ENCODE measurements at regions not wholly inside any gene's neighbourhood (a gene's known extent, or its start where the extent isn't known, plus 50 kb on each side); places are given as distances from the start of the nearest gene placed in this dataset.
"Not testable (repeated sequence)": the region's sequence is repeated elsewhere in the genome, so short reads cannot be mapped to it uniquely, and the experiment has no call there.

DNA sequence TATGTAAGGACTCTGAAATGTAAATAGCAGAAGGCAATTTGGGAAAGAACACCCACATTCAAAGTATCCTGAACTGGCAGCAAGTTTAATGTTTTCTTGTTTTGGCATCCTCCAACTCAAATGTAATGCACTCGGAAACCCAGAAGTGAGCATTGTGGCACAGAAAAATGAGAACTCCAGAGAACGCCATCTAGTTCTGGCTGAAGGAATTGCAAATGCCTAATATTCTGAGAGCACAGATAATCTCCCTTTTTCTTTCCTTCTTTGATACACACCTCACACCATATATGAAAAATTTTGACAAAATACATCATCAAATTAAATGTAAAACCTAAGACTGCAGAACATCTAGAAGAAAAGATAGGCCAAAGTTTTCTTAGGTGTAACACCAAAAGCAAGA lies 52.1 kb downstream of the PWWP3B start:
- ATAC-seq (ENCODE audit: poor library complexity) (no peak), DNase-seq (no peak)
- intact Hi-C loops (cut with DNase I) = no loop called here

DNA sequence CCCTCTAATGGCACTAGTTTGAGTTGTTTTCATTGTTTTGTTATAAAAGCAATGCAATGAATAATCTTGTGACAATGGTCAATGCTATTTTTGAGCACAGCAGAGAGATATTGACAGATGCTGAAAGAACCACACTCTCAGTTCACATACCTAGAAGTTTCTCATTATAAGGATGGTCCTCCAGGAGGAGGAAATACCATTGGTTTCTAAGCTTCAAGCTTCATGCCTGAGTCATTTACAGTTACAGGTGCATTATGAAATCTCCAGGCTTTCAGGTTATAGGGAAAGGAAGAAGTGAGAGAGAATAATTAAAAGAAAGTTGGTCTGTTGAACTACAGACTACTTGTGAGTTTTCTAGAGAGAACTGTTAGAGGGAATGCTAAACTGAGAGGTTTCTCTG lies 75.3 kb downstream of the PWWP3B start:
- intact Hi-C loops (cut with DNase I) = no loop called here
- DNase-seq (no peak), ATAC-seq (ENCODE audit: poor library complexity) (no peak)

DNA sequence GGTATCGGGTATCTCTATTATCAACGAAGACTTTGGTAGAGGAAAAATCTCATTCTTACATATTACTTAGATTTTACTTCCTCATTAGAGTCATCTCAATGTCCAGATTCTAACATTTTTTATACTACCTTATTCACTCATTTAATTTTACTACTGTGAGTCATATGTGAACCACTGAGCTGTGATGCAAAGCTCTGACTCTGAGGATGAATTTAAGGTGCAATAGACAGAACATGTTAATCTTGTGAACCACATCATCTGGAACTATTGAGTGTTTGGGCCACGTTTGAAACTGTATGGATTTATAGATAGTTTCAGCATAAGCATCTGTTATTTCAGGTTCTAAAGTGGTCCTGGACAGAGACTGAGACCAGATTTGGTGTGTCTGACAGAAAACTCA lies 78.4 kb downstream of the PWWP3B start:
- intact Hi-C loops (cut with DNase I) = no loop called here
- no peak for DNase-seq
- ATAC-seq (ENCODE audit: poor library complexity) = no peak

GRCh38 chrX:106247162-106247561 lies 79.1 kb downstream of the PWWP3B start:
- no peak for ATAC-seq (ENCODE audit: poor library complexity)
- DNase-seq = no peak
- intact Hi-C loops (cut with DNase I) = no loop called here

GRCh38 chrX:106249706-106250379 lies 81.7 kb downstream of the PWWP3B start:
- intact Hi-C loops (cut with DNase I) = no loop called here

DNA sequence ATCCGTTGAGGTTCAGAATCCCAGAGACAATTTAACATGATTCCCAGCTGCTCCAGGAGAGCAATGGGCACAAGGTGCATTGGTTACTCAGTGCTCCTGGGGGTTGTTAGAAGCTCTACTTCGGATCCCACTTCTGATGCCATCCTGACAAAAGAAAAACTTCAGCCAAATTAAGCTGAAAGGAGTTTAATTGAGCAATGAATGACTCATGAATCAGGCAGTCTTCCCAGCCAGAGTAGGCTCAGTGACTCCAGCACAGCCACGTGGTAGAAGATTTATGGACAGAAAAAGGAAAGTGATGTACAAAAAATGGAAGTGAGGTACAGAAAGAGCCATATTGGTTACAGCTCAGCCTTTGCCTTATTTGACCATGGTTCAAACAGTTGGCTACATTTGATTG lies 95.7 kb downstream of the PWWP3B start:
- intact Hi-C loops (cut with DNase I) = no loop called here
- no peak for DNase-seq
- no peak for ATAC-seq (ENCODE audit: poor library complexity)

More at GRCh38 chrX:106249706-106250379, 81.7 kb downstream of the PWWP3B start:
- DNase-seq (no peak), ATAC-seq (ENCODE audit: poor library complexity) (no peak)

GRCh38 chrX:106273947-106274587 lies 106.0 kb downstream of the PWWP3B start:
- DNase-seq; intact Hi-C loops (cut with DNase I); ATAC-seq (ENCODE audit: poor library complexity): not testable (repeated sequence)

- DNase-seq; intact Hi-C loops (cut with DNase I); ATAC-seq (ENCODE audit: poor library complexity): not testable (repeated sequence)
These were observed 107.1 kb downstream of the PWWP3B start for GRCh38 chrX:106275172-106275571.

DNA sequence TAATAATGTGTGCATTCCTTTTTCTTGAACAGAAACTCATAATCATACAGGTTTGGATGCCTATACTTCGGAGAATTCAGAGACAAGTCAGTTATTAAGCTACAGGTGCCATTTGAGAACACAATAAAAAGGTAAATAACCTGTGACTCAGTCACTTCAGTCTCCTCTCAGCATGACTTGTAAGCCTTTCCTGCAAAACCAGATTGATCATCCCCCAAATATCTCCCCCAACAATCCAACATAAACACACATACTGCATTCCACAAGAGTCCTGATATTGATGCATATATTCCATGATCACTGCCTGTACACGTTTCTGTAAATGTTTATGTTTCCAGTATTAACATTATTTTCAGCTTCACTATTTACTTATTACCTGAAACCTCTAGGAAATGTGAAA lies 110.8 kb downstream of the PWWP3B start:
- intact Hi-C loops (cut with DNase I) = no loop called here
- DNase-seq (no peak), ATAC-seq (ENCODE audit: poor library complexity) (no peak)

- no peak for DNase-seq
- intact Hi-C loops (cut with DNase I) = no loop called here
- no peak for ATAC-seq (ENCODE audit: poor library complexity)
These were observed 113.3 kb downstream of the PWWP3B start for GRCh38 chrX:106281383-106281782.

GRCh38 chrX:106283841-106284240 lies 115.7 kb downstream of the PWWP3B start:
- intact Hi-C loops (cut with DNase I) = no loop called here
- ATAC-seq (ENCODE audit: poor library complexity) = no peak
- no peak for DNase-seq

- ATAC-seq (ENCODE audit: poor library complexity) = no peak
- no peak for DNase-seq
- intact Hi-C loops (cut with DNase I) = no loop called here
These were observed 116.4 kb downstream of the PWWP3B start for GRCh38 chrX:106284431-106285025.

DNA sequence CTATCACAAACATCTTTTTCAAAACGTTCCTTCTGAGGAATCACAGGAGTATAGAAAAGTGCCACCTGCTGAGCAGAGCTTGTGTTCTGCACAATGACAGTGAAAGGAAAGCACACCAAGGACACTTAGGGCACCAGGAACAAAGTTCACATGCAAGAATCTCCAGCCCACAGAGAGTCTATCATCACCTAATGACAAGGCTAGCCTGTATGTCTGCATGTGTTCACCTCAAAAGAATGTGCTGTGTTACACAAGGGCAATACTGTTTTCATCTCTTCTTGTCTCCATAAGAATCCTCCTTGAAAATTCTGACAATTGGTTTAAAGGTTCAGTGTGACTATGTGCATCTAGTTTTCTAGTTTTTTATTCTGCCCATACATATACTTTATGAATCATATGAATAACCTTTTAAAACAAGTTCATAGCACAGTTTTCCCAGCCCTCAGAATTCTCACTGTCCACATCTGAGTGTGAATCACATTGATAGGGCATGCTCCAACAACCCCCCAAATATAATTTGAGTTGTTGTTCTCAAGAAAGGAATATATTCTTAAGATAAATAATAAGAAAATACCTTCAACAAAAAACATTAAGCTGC lies 118.0 kb downstream of the PWWP3B start:
- DNase-seq = no peak
- intact Hi-C loops (cut with DNase I) = no loop called here
- no peak for ATAC-seq (ENCODE audit: poor library complexity)

- DNase-seq; ATAC-seq (ENCODE audit: poor library complexity); intact Hi-C loops (cut with DNase I): not testable (repeated sequence)
These were observed 122.7 kb downstream of the PWWP3B start for GRCh38 chrX:106290778-106291177.

- intact Hi-C loops (cut with DNase I); DNase-seq; ATAC-seq (ENCODE audit: poor library complexity): not testable (repeated sequence)
These were observed 123.8 kb downstream of the PWWP3B start for GRCh38 chrX:106291779-106292390.

GRCh38 chrX:106300239-106300638 lies 132.1 kb downstream of the PWWP3B start:
- intact Hi-C loops (cut with DNase I) = no loop called here
- ATAC-seq (ENCODE audit: poor library complexity) = no peak
- DNase-seq = no peak

DNA sequence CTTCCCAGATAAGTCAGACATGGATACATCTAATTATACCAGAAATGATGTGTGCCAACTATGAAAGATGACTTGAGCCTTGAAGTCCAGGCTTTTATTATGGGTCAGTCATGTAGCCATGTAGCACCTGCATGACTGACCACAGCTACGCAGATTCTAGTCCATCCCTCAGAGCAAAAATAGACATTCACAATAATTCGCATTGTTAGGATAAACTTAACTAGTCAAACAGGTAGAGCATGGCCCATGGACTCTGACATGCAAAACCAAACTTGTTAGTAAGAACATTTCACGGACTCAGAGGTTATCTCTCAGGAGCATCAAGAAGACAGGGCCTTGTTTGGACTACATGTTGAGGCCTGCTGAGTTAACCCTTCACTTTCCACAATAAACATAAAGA lies 132.6 kb downstream of the PWWP3B start:
- ATAC-seq (ENCODE audit: poor library complexity) (no peak), DNase-seq (no peak)
- intact Hi-C loops (cut with DNase I) = no loop called here

GRCh38 chrX:106302304-106302703 lies 134.2 kb downstream of the PWWP3B start:
- ATAC-seq (ENCODE audit: poor library complexity) = no peak
- intact Hi-C loops (cut with DNase I) = no loop called here
- DNase-seq = no peak

GRCh38 chrX:106306391-106306947 lies 138.4 kb downstream of the PWWP3B start:
- DNase-seq = no peak
- intact Hi-C loops (cut with DNase I) = no loop called here
- no peak for ATAC-seq (ENCODE audit: poor library complexity)

All from Right ventricle myocardium superior (tissue), 1 donor.